Left colon (tissue), 2 donors: ENCODE measurements at regions not wholly inside any gene's neighbourhood (a gene's known extent, or its start where the extent isn't known, plus 50 kb on each side); places are given as distances from the start of the nearest gene placed in this dataset.
A peak's percentile ranks its signal among the peaks of the same experiment; 100 is the strongest.

Experiments
- ATAC-seq: fragments of 200-7000 bp; cut with Tn5 transposase; one replicate; pipeline ENCODE4 v1.9.1; 2020; ENCODE audit warnings: mild to moderate bottlenecking, moderate library complexity
- DNase-seq, 2 donors: peaks; one replicate each; pipeline ENCODE4 v3.0.0-alpha.2; 2020
- intact Hi-C, 2 donors: fragments of 100-400 bp; cut with DNase I in 1 of 2; cut with micrococcal nuclease in 1 of 2; formaldehyde crosslinking; loops; one replicate each; pipeline versions ENCODE4 v1.11.2 to v1.14.0; 2022; cut with DNase I, micrococcal nuclease
- donor health status: DM: no; HTN: no; CAD: no.
- donor health status: DM: yes; HTN: yes; CAD: no.

- intact Hi-C loops = no loop called here
- DNase-seq = no peak
- ATAC-seq = no peak
Measured at GRCh38 chr16:5647051-5647450, 549.5 kb upstream of the EEF2KMT start.

GRCh38 chr16:5643855-5644531 is 546.4 kb upstream of the EEF2KMT start:
- intact Hi-C loops = no loop called here
- ATAC-seq (no peak), DNase-seq (no peak)

- intact Hi-C loops = no loop called here
- DNase-seq (no peak), ATAC-seq (no peak)
Measured at GRCh38 chr16:5642436-5642835, 544.8 kb upstream of the EEF2KMT start.

- intact Hi-C loops = no loop called here
- ATAC-seq = no peak
Measured at GRCh38 chr16:5642011-5642410, 544.4 kb upstream of the EEF2KMT start.

DNA sequence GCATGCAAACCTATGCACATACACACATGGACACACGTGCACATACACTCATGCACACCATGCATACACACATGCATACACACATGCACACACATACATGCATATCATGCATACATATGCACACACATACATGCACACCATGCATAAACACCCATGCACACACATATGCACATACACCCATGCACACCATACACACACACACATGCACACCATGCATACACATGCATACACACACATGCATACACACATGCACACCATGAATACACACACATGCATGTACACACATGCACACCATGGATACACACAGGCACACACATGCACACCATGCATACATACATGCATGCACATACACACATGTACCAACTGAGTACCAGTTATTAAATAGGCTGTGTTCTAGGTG is 543.3 kb upstream of the EEF2KMT start:
- intact Hi-C loops = no loop called here
- ATAC-seq = no peak
- DNase-seq = no peak

More at GRCh38 chr16:5642011-5642410, 544.4 kb upstream of the EEF2KMT start:
- DNase-seq = no peak

- intact Hi-C loops = no loop called here
- DNase-seq (no peak), ATAC-seq (no peak)
Measured at GRCh38 chr16:5639531-5639930, 541.9 kb upstream of the EEF2KMT start.

DNA sequence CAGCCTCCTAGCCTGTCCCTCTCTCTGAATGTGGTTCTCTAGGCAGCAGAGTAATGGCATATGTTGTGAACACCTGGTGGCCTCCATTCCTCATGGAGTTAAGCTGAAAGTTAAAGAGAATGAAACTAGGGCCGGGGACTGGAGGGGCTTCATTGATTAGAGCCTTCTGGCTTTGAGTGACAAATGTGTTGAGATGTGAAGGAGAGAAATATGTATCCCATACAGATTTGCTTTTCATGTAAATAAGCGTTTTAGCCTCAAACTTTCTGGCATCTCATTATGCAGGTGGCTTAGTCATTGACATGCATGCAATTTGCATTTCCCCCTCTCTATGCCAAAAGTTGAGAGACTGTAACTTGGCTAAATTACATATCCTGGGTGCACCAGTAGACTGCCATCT is 537.7 kb upstream of the EEF2KMT start:
- intact Hi-C loops = no loop called here
- ATAC-seq (no peak), DNase-seq (no peak)

DNA sequence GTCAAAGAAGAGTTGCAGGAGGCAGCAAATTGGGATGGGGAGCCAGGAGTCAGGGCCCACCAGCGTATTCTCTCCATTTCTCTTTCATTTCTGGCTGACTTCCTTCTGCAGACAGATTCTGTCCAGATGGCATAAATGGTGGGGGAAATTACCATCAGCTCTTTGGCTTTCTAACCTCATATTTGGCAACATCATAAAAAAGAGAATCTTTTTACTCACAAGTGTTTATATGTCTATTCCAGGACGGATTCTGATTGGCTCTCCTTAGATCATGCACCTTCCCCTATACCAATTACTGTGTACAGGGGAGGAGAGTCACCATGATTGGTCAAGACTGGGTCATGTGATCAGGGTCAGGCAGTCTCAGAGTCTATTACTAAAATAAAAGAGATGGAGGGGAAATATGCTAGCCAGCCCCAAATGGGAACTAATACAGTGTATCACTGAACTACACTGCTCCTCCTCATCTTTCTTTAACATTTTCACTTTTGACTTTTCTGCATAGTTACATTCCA is 537.1 kb upstream of the EEF2KMT start:
- DNase-seq = no peak
- ATAC-seq = no peak
- intact Hi-C loops = no loop called here

- ATAC-seq (no peak), DNase-seq (no peak)
- intact Hi-C loops = no loop called here
Measured at GRCh38 chr16:5633845-5634440, 536.3 kb upstream of the EEF2KMT start.

- DNase-seq = no peak
- no peak for ATAC-seq
- intact Hi-C loops = no loop called here
Measured at GRCh38 chr16:5622234-5622884, 524.8 kb upstream of the EEF2KMT start.

DNA sequence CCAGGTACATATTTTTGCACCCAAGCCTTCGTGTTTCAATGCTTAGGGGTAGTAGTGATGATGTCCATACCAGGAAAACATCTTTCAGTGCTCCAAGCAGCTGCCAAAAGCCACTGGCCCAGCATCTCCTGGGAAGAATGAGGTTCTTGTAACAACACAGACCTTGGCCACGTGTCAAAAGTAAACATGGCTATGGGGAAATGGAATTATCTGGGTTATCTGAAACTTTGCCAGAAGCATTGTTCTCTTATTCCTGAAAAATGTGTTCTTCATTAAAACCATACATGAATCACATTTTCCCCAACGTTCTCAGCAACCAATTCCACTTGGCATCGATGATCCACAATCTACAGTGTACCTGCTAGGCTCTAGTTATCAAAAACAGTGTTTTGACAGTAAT is 524.2 kb upstream of the EEF2KMT start:
- intact Hi-C loops = no loop called here
- no peak for DNase-seq
- ATAC-seq = no peak

GRCh38 chr16:5619304-5619703 is 521.7 kb upstream of the EEF2KMT start:
- no peak for ATAC-seq
- intact Hi-C loops = loop anchor here in 1 of 2 donors (10.0 kb wide), 1 partner anchor 115 kb away; no protein-coding TSS in a partner anchor
- no peak for DNase-seq

GRCh38 chr16:5616841-5617240 is 519.2 kb upstream of the EEF2KMT start:
- intact Hi-C loops = loop anchor here in 1 of 2 donors (10.0 kb wide), 1 partner anchor 112 kb away; no protein-coding TSS in a partner anchor
- ATAC-seq (no peak), DNase-seq (no peak)

- DNase-seq = peak; percentile 43 to 77
- ATAC-seq = peak; percentile 96
- intact Hi-C loops = loop anchor here in 1 of 2 donors (10.0 kb wide), 1 partner anchor 111 kb away; no protein-coding TSS in a partner anchor
Measured at GRCh38 chr16:5615868-5616642, 518.5 kb upstream of the EEF2KMT start.

DNA sequence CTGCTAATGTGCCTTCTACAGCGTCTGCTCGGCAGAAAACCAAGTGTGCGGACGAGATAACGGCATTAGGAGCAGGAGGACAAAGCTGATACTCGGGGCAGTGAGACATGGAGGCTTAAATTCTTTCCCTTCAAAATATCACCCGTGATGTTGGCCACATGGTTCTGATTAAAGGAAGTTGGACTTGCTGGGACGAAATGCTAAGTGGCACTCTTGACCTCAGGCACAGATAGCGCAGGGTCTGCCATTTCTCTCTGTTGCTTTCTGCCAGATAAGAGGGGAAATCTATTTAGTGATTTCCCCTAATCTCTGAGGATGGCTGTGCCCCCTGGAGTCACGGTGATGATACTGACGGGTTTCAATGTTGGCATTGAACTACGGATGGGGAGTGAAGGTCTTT is 509.6 kb upstream of the EEF2KMT start:
- intact Hi-C loops = no loop called here
- ATAC-seq (no peak), DNase-seq (no peak)

GRCh38 chr16:5605404-5605803 is 507.8 kb upstream of the EEF2KMT start:
- no peak for ATAC-seq
- intact Hi-C loops = no loop called here
- no peak for DNase-seq

DNA sequence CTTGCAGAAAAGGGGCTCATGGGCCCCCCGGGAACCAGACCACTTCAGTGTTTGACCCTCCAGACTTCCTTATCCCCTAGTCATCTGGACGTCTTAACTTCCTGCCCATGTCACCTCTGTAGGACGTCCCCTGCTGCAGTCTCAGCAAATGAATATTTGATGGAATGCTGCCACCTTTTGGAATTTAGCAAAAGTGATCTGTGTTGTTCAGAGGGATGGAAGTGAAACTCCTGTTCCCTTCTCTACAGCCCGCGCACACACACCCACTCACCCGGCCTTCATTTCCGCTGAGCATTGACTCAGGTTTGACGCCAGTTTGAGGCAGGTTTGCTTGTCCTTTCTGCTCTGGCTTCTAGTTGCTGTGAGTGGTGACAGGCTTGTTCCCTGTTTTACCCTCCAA is 507.2 kb upstream of the EEF2KMT start:
- intact Hi-C loops = no loop called here
- ATAC-seq = peak; percentile 75

DNA sequence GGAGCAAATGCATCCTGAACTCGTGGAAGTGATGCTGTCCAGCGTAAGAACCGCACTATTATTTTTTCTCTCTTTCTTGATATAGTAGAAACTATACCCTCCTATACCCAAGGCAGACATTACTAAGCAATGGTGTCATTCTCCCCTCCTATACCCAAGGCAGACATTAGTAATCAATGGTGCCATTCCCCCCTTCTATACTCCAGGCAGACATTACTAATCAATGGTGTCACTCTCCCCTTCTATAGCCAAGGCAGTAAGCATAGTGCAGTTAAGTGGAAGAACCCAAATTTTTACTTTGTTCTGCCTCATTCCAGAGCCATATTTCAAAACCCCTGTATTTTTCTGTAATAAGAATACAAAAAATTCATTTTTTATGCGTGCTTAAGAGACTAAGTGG is 506.2 kb upstream of the EEF2KMT start:
- intact Hi-C loops = no loop called here
- DNase-seq (no peak), ATAC-seq (no peak)

More for the DNA sequence above, 507.2 kb upstream of the EEF2KMT start:
- no peak for DNase-seq

- DNase-seq = no peak
- ATAC-seq = no peak
- intact Hi-C loops = no loop called here
Measured at GRCh38 chr16:5601957-5602356, 504.4 kb upstream of the EEF2KMT start.
